SK-MEL-5 (cell line): ENCODE measurements at regions not wholly inside any gene's neighbourhood (a gene's known extent, or its start where the extent isn't known, plus 50 kb on each side); places are given as distances from the start of the nearest gene placed in this dataset.
"Not testable (repeated sequence)": the region's sequence is repeated elsewhere in the genome, so short reads cannot be mapped to it uniquely, and the experiment has no call there.

Source experiments
- DNase-seq: peaks from one replicate; pipeline ENCODE4 v3.0.0-alpha.2; 2016; ENCODE audit warnings: low read depth, low spot score
- in situ Hi-C: cut with HindIII; loops from 2 replicates; pipeline ENCODE4 v1.10.0; 2016; ENCODE audit warnings: low sequenced_read_pairs, high pct_unique_total_duplicates, low pct_unique_long_range_greater_than_20kb

- DNase-seq, in situ Hi-C loops: not testable (repeated sequence)
These were observed 115.3 kb upstream of the OR9Q1 start for GRCh38 chr11:57908399-57908798.

- DNase-seq, in situ Hi-C loops: not testable (repeated sequence)
These were observed 112.2 kb upstream of the OR9Q1 start for GRCh38 chr11:57911522-57911921.

DNA sequence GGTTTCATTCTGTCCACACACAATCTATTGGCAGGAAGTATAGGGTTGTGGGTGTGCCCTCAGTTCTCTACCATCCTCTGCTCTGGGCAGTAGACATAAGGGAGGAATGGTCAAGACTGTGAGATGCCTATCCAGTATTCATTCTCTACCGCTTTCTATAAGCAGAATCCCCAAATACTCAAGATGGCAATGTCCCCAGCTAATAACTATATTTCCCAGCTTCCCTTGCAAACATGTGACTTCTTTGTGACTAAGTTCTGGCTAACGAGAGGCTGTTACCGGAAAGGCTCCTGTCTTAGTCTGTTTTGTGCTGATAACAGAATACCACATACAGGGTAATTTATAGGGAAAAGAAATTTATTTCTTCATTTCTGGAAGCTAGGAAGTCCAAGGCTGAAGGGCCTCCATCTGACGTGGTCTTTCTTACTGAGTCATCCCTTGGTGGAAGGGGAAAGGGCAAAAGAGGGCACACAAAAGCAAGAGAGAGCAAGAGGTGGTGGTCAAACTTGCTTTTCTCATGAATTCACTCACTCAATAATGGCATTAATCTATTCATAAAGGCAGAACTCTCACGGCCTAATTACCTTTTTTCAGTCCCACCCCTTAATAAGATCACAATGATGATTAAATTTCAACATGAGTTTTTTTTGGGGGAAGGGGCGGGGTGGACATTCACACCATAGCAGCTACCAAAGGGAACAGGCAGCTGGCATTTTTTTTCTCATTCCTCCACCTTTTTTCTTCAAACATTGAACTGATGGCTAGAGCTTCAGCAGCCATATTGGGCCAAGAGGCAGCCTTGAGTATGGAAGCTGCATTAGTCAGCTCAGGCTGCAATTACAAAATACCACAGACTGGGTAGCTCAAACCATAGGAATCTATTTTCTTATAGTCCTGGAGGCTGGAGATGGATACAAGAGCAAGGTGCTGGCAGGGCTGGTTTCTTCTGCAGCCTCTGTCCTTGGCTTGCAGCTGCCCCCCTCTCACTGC is 109.7 kb upstream of the OR9Q1 start:
- DNase-seq: no peak
- in situ Hi-C loops: no loop called here

DNA sequence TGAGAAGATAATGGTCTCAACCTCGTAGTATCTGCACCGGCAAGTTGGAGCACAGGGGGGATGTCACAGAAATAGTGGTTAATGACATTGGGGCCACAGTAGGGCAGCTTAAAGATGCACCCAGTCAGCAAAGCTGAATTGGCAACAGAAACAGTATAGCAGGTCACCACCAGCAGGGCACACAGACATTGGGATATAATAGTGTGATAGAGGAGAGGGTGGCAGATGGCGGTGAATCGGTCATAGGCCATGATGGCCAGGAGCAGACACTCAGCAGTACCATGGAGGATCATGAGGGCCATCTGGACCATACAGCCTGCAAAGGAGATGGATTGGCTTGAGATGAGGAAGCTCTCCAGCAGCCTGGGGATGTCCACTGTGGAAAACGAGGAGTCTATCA is 106.0 kb upstream of the OR9Q1 start:
- in situ Hi-C loops: no loop called here
- no peak for DNase-seq

DNA sequence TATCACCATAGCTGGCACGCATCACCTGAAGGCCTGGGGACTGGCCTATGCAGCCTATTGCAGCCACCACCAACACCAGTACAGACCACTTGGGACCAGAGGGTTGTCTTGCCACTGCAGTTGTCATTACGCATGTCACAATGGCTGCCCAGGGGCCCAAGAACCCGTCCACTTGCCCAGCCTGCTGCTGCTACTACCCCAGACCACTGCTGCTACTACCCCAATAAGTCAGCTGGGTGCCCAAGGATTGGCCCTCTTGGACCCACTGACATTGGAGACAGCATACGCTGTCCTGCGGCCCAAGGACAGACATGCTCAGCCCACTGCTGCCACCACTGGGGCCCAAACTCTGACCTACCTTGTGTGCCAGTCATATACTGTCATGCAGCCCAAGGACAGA is 102.7 kb upstream of the OR9Q1 start:
- no peak for DNase-seq
- in situ Hi-C loops: no loop called here

DNA sequence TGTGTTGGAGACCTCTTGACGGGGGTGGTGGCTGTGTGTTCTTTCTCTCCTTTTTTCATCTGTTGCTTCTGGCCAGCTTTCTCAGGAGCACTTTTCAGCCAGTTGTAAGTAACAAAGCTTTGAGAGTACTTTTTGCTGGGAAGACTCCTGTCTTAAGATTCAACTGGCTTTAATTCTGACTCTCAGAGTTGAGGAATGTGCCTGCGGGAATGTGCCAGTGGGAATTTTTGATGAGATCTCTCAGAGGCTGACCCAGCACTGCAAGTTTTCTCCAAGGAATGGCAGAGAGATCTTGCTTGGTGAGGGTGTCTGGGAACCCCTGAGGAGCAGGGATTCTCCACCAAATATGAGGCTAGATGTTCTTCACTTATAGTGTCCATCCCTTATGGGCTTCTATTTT is 91.6 kb upstream of the OR9Q1 start:
- DNase-seq: no peak
- in situ Hi-C loops: no loop called here

DNA sequence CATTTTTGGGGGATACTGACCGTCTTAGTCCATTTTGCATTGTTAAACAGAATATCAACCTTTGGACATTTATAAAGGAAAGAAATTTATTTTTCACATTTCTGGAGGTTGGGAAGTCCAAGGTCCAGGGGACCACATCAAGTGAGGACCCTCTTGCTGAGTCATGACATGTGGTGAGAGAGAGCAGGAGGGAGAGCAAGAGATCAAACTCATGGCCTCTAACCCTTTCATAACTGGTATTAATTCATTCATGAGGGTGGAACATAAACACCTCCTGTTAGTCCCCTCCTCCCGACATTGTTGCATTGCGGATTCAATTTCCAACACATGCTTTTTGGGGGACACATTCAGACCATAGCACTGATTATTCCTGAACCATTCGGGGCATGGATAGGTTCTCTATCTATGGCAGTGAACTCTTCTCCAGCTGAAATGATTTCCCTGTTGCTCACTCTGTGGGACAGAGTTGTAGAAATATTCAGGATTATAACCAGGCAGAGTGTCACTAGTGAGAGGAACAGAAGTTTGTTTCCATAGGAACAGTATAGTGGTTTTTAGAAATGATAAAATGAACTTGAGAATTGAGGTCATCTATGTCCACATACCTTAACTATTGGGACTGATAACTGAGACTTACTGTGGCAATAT is 88.2 kb upstream of the OR9Q1 start:
- in situ Hi-C loops: no loop called here
- no peak for DNase-seq

- in situ Hi-C loops: no loop called here
These were observed 87.6 kb upstream of the OR9Q1 start for GRCh38 chr11:57936050-57936418.

DNA sequence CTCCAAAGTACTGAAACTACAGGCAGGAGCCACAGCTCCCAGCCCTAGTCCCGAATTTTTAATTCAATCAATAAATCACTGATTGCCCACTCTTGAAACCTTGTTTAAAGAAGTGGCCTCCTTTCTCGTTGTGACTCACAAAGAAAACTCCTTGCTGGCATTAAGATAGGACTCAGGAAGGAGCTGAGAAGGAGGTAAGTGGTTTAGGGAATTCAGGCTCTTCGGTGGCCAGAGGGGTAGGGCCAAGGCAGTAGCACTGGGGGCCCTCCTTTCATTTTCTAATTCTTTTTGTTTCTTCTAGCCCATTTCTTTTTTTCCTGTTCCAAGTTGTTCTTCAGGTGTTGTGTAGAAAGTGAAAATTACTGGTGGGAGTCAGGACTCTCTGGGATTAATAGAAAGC is 86.2 kb upstream of the OR9Q1 start:
- in situ Hi-C loops: no loop called here
- no peak for DNase-seq

More at GRCh38 chr11:57936050-57936418, 87.6 kb upstream of the OR9Q1 start:
- no peak for DNase-seq

DNA sequence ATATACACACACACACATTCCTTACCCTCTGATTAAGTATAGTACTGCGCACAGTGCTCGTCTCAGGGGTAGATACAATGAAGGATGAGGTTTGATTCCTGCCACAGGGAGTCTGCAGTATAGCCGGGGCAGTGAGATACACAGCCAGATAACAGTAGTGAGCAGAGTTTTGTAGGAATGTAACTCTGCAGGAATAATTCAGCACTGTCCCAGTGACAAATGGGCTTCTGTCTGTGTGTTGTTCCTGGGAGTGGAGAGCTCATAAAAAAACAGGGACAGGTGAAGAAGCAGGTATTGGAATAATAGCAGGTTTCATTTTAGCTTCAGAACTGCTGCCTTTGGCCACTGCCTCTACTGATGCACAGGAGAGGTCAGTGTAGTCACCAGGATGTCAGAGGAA is 85.3 kb upstream of the OR9Q1 start:
- in situ Hi-C loops: no loop called here
- DNase-seq: no peak

DNA sequence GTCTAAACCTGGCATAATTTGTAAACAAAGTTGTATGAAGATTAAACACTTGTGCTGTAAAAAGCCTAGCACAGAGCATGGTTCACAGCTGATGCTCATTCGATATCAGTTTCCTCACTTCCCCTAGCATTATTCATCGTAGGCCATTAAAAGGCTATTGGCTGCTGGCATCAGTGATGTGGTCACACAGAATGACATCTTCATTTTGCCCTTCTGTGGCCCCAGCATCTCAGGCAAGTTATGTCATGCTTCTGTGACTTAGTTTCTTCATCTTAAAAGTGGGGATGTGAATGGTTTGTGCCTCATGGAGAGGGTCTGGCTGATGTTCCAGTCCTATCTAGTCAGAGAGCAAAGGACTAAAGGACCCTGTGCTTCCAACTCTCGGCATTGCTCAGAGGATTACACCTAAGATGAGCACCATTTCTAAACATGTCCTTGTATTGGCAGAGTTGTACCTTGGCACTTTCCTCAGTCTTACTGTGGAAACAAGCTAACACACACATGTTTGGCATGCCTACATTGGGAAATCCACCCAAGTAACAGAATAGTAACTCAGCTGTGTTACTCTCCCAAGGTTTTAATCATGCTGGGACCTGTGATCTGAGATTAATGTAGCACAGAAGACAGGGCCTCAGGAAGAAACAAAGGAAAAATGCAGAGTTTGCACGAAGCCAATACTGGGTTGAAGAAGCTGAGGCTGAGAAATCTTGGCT is 83.5 kb upstream of the OR9Q1 start:
- no peak for DNase-seq
- in situ Hi-C loops: no loop called here

GRCh38 chr11:57941875-57942274 is 81.8 kb upstream of the OR9Q1 start:
- in situ Hi-C loops: no loop called here
- no peak for DNase-seq

- no peak for DNase-seq
These were observed 80.9 kb upstream of the OR9Q1 start for GRCh38 chr11:57942808-57943207.

GRCh38 chr11:57943766-57944165 is 79.9 kb upstream of the OR9Q1 start:
- in situ Hi-C loops, DNase-seq: not testable (repeated sequence)

More at GRCh38 chr11:57942808-57943207, 80.9 kb upstream of the OR9Q1 start:
- in situ Hi-C loops: no loop called here

DNA sequence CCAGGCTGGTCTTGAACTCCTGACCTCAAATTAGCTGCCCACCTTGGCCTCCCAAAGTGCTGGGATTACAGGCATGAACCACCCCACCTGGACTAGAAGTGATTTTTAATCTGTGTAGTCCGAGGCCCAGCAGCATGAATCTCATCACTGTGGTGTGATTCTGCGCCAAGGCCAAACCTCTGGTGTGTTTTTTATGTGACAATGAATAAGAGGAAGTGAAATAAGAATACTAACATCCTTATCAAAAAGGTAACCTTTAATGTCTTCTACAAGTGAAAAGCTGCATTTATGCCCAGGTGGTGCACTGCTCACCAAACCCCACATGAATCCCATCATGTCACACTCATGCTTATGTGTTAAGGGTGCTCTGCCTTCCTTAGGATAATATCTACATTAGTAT is 77.1 kb upstream of the OR9Q1 start:
- in situ Hi-C loops: no loop called here
- no peak for DNase-seq

- DNase-seq: no peak
- in situ Hi-C loops: no loop called here
These were observed 59.0 kb upstream of the OR9Q1 start for GRCh38 chr11:57964660-57965059.

DNA sequence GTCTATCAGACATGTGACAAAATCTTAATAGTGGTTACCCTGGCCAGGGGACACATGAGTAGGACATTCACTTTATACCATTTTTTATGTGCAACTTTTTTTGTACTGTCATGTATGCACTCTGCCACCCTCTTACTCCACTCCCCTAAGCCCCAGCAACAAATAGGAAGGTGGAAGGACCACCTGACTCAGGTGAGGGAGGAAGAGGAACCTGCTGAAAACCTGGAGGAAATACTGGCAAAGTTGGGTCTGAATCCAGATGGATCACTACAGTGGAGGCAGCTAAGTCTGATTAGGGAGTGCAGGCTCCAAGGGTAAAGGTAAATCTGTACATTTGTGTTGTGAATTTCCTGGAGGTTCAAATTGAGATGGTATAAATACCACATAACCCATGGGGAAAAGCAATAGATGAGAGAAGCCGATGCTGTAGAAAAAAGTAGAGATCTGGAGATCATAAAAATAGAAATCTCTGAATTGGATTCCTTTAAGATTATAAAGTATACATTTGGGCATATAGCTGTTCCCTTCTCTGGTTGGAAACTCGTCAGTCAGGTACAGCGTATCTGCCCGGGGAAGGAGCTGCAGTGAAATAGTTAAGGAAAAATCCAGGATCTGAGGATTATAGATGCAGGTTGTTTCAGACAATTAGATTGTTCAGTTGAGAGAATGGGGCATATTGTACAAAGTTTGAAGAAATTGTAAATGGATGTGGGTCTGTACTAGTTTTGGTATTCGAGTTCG is 52.2 kb upstream of the OR9Q1 start:
- in situ Hi-C loops: no loop called here
- DNase-seq: no peak

DNA sequence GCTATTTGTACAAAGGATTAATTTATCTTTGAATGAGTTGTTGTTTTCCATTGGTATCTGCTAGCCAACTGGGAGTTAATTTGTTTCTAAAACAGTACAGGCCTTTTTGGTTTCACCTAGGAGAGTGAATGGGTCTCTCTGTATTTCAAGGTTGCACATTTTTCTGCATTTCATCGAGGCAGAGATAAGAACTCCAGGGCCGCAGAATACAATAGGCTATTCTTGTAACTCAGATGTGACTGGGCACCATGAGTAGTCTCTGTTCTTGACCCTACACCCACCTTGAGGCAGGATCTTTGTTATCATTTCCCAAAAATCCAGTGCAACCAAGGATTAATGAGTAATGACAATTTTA is 51.7 kb upstream of the OR9Q1 start:
- in situ Hi-C loops: no loop called here
- peak; percentile 90 for DNase-seq
